GM12874 (cell line): ENCODE measurements at regions not wholly inside any gene's neighbourhood (a gene's known extent, or its start where the extent isn't known, plus 50 kb on each side); places are given as distances from the start of the nearest gene placed in this dataset.

Experiments used
- TF ChIP-seq, protein P1 (sequence below): IDR thresholded peaks from 2 replicates; pipeline ENCODE4 v1.5.1; 2011; ENCODE audit warnings: low read depth, mild to moderate bottlenecking, control low read depth, low read length, moderate library complexity; ENCODE audit not compliant: insufficient read depth

DNA sequence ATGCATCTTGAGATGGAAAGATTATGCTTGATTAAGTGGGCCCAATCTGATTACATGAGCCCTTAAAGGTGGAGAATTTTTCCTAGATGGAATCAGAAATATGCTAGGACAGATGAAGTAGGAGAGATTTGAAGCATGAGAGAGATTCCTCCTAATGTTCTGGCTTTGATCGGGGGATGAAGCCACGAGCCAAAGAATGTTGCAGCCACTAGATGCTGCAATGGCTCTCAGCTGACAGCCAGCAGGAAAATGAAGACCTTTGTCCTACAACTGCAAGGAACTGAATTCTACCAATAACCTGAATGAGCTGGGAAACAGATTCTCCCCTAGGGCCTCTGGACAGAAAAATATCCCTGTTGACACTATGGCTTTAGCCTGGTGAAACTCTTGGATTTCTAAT is 82.6 kb upstream of the ATP2B1 start:
- TF ChIP-seq, protein P1, sequence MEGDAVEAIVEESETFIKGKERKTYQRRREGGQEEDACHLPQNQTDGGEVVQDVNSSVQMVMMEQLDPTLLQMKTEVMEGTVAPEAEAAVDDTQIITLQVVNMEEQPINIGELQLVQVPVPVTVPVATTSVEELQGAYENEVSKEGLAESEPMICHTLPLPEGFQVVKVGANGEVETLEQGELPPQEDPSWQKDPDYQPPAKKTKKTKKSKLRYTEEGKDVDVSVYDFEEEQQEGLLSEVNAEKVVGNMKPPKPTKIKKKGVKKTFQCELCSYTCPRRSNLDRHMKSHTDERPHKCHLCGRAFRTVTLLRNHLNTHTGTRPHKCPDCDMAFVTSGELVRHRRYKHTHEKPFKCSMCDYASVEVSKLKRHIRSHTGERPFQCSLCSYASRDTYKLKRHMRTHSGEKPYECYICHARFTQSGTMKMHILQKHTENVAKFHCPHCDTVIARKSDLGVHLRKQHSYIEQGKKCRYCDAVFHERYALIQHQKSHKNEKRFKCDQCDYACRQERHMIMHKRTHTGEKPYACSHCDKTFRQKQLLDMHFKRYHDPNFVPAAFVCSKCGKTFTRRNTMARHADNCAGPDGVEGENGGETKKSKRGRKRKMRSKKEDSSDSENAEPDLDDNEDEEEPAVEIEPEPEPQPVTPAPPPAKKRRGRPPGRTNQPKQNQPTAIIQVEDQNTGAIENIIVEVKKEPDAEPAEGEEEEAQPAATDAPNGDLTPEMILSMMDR, result no peak

DNA sequence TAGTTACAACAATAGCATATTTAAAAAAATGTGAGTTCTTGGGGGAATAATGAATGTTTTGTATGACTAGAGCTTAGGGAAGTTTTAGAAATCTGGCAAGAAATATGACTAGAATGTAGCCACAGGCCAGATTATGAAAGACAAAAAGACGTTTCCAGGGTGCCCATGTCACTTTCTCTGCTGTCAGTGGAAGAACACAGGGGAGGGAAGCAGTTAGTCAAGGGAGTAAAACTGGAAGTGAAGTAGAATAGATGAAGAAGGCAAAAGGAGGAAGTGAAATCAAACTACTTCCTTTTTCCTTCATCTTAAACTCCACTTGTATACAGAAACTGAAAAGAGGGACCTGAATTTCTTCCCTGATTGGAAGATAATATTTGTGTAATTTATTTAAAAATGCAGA is 81.2 kb upstream of the ATP2B1 start:
- TF ChIP-seq, protein P1, result no peak

- TF ChIP-seq, protein P1, result no peak
Measured at GRCh38 chr12:89787763-89788162, 79.1 kb upstream of the ATP2B1 start.

DNA sequence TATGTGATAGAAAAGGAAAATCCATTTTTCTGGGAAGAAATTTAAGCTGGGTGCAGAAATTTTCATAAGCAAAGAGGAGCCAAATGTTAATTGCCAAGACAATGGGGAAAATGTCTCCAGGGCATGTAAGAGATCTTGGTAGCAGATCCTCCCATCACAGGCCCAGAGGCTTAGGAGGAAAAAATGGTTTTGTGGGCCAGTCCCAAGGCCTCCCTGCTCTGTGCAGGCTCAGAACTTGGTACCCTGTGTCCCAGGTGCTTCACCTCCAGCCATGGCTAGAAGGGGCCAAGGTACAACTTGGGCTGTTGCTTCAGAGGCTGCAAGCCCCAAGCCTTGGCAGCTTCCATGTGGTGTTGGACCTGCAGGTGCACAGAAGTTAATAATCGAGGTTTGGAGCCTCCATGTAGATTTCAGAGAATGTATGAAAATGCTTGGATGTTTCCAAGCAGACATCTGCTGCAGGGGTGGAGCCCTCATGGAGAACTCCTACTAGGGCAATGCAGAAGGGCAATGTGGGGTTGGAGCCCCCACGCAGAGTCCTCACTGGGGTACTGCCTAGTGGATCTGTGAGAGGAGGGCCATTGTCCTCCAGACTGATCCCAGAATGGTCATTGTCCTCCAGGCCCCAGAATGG is 77.7 kb upstream of the ATP2B1 start:
- TF ChIP-seq, protein P1, result no peak

DNA sequence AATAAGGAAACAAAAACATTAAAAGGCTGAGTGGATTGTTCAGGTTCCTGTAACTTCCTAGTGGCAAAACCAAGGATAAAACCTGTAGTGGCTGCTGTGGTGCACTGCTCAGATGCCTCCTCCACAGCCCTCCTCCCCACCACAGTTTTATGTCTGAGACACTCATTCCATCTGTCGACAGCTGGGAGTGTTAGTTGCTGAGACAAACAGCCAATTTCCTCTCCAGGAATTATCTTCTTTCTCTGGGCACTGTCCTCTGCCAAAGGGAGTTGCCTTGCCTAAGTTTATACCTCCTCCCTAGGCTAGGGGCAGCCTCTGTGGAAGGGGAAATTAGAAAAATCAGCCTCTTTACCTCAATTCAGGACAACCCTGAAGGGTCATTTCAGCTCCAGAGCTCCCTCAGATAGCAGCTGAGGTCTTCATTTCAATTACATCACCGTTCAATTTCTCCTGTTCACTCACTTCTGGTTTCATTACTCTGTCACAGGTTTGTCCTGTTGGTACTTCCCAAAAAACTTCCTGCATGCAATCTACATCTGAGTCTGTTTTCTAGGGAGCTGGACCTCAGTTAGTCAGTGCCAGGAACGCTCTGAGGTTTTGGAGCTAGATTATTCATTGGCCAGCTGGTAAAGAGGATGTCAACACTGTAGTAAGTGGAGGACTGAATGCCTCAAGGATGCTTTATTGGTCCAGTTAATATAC is 74.9 kb upstream of the ATP2B1 start:
- TF ChIP-seq, protein P1, result no peak

- TF ChIP-seq, protein P1, result no peak
Measured at GRCh38 chr12:89782807-89783206, 74.2 kb upstream of the ATP2B1 start.

DNA sequence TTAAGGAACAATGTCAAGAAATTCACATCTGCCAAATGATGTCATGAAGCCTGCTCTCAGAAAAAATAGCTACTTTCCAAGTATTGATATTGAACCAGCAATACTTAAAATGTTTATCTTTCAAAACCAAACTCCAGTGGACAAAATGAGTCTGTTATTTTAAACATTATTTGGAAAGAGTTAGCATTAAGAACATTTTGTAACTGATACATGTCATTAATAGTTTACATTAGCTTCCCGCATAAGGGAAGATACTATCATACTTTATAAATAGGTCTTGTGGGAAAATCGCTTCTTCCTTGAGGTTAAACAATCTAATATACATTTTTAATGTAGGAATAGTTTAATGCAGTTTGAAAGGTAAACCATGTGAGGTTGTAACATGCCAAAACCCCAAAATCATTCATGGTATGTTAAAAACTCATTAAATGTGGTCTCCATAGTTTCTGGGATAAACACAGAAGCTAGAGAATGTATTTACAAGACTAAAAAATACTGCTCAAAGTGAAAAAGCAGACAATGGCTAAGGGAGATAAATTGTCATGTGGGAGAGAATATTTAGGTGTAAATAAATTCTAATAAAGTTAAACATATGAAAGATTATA is 73.4 kb upstream of the ATP2B1 start:
- TF ChIP-seq, protein P1, result no peak
